HUES48 (cell line): ENCODE measurements at regions not wholly inside any gene's neighbourhood (a gene's known extent, or its start where the extent isn't known, plus 50 kb on each side); places are given as distances from the start of the nearest gene placed in this dataset.
"Not testable (repeated sequence)": the region's sequence is repeated elsewhere in the genome, so short reads cannot be mapped to it uniquely, and the experiment has no call there.

ENCODE experiments used
- H3K27ac ChIP-seq: one replicate; pipeline ENCODE4 v1.7.0; 2013; ENCODE audit warnings: low read depth, low read length, inconsistent platforms
- H3K27me3 ChIP-seq: 2 replicates; pipeline ENCODE4 v1.6.1; 2013; ENCODE audit warnings: mild to moderate bottlenecking, low read length; ENCODE audit not compliant: control insufficient read depth, insufficient read depth
- H3K36me3 ChIP-seq: 2 replicates; pipeline ENCODE4 v1.6.1; 2013; ENCODE audit warnings: low read length; ENCODE audit not compliant: control insufficient read depth, insufficient read depth
- H3K4me1 ChIP-seq: 2 replicates; pipeline ENCODE4 v1.6.1; 2013; ENCODE audit warnings: mild to moderate bottlenecking, low read length; ENCODE audit not compliant: control insufficient read depth, insufficient read depth
- H3K4me3 ChIP-seq: 2 replicates; pipeline ENCODE4 v1.5.1; 2013; ENCODE audit warnings: mild to moderate bottlenecking, low read depth, low read length
- H3K9ac ChIP-seq: 2 replicates; pipeline ENCODE4 v1.6.1; 2013; ENCODE audit warnings: mild to moderate bottlenecking, low read depth, low read length, moderate library complexity
- H3K9me3 ChIP-seq: 2 replicates; pipeline ENCODE4 v1.6.1; 2013; ENCODE audit warnings: low read length; ENCODE audit not compliant: control insufficient read depth, insufficient read depth

GRCh38 chr21:20443558-20444155, 554.6 kb upstream of the NCAM2 start:
- no peak overlapping the region for H3K27ac ChIP-seq
- no peaks in the 10 kb centered on the region for H3K4me1 ChIP-seq
- H3K9me3 ChIP-seq, result no peaks in the 10 kb centered on the region
- no peaks in the 10 kb centered on the region for H3K27me3 ChIP-seq
- H3K9ac ChIP-seq, result no peak overlapping the region
- no peak overlapping the region for H3K4me3 ChIP-seq
- no peaks in the 10 kb centered on the region for H3K36me3 ChIP-seq

- no peaks in the 10 kb centered on the region for H3K36me3 ChIP-seq
- H3K4me3 ChIP-seq, result no peak overlapping the region
- no peaks in the 10 kb centered on the region for H3K27me3 ChIP-seq
- no peaks in the 10 kb centered on the region for H3K4me1 ChIP-seq
- H3K9ac ChIP-seq, result no peak overlapping the region
- no peaks in the 10 kb centered on the region for H3K9me3 ChIP-seq
- H3K27ac ChIP-seq, result no peak overlapping the region
These were observed 552.2 kb upstream of the NCAM2 start for GRCh38 chr21:20445971-20446370.

GRCh38 chr21:20451046-20451445, 547.2 kb upstream of the NCAM2 start:
- Histone ChIP-seq H3K36me3 (no peaks in the 10 kb centered on the region), H3K9me3 (no peaks in the 10 kb centered on the region), H3K27ac (no peak overlapping the region), H3K9ac (no peak overlapping the region), H3K4me1 (peaks cover 4% of the 10 kb centered on the region; the same call in 1 of the 2 replicates), H3K27me3 (no peaks in the 10 kb centered on the region), H3K4me3 (no peak overlapping the region)

GRCh38 chr21:20452935-20453334, 545.3 kb upstream of the NCAM2 start:
- H3K27me3 ChIP-seq, result no peaks in the 10 kb centered on the region
- no peak overlapping the region for H3K4me3 ChIP-seq
- H3K9me3 ChIP-seq, result no peaks in the 10 kb centered on the region
- no peak overlapping the region for H3K9ac ChIP-seq
- no peak overlapping the region for H3K27ac ChIP-seq
- H3K4me1 ChIP-seq, result peaks cover 4% of the 10 kb centered on the region; the same call in 1 of the 2 replicates
- no peaks in the 10 kb centered on the region for H3K36me3 ChIP-seq

GRCh38 chr21:20459838-20460237, 538.4 kb upstream of the NCAM2 start:
- peaks cover 4% of the 10 kb centered on the region; the same call in 1 of the 2 replicates for H3K4me1 ChIP-seq
- no peak overlapping the region for H3K4me3 ChIP-seq
- H3K36me3 ChIP-seq, result no peaks in the 10 kb centered on the region
- no peaks in the 10 kb centered on the region for H3K9me3 ChIP-seq
- H3K27ac ChIP-seq, result no peak overlapping the region
- H3K27me3 ChIP-seq, result no peaks in the 10 kb centered on the region
- no peak overlapping the region for H3K9ac ChIP-seq

- Histone ChIP-seq H3K36me3 (no peaks in the 10 kb centered on the region), H3K27ac (no peak overlapping the region), H3K4me3 (no peak overlapping the region), H3K9ac (no peak overlapping the region), H3K4me1 (no peaks in the 10 kb centered on the region), H3K27me3 (no peaks in the 10 kb centered on the region), H3K9me3 (no peaks in the 10 kb centered on the region)
These were observed 534.8 kb upstream of the NCAM2 start for GRCh38 chr21:20463362-20463761.

- H3K27me3 ChIP-seq, result no peaks in the 10 kb centered on the region
These were observed 528.8 kb upstream of the NCAM2 start for GRCh38 chr21:20469361-20469760.

GRCh38 chr21:20486303-20486702, 511.9 kb upstream of the NCAM2 start:
- no peaks in the 10 kb centered on the region for H3K36me3 ChIP-seq
- no peak overlapping the region for H3K9ac ChIP-seq
- no peak overlapping the region for H3K27ac ChIP-seq
- H3K9me3 ChIP-seq, result peaks cover 8% of the 10 kb centered on the region
- H3K27me3 ChIP-seq, result no peaks in the 10 kb centered on the region
- peak overlapping the region; percentile 12; the same call in 1 of the 2 replicates for H3K4me3 ChIP-seq
- H3K4me1 ChIP-seq, result peaks cover 14% of the 10 kb centered on the region

More at GRCh38 chr21:20469361-20469760, 528.8 kb upstream of the NCAM2 start:
- H3K27ac ChIP-seq, result no peak overlapping the region
- no peak overlapping the region for H3K4me3 ChIP-seq
- no peaks in the 10 kb centered on the region for H3K36me3 ChIP-seq
- H3K4me1 ChIP-seq, result no peaks in the 10 kb centered on the region
- H3K9ac ChIP-seq, result no peak overlapping the region
- no peaks in the 10 kb centered on the region for H3K9me3 ChIP-seq

GRCh38 chr21:20502915-20503314, 495.3 kb upstream of the NCAM2 start:
- not testable (repeated sequence) for H3K36me3 ChIP-seq, H3K27me3 ChIP-seq, H3K9ac ChIP-seq, H3K4me3 ChIP-seq, H3K4me1 ChIP-seq, H3K27ac ChIP-seq
- peaks cover 19% of the 10 kb centered on the region for H3K9me3 ChIP-seq

- no peak overlapping the region for H3K9ac ChIP-seq
- H3K27ac ChIP-seq, result no peak overlapping the region
- no peak overlapping the region for H3K4me3 ChIP-seq
- H3K4me1 ChIP-seq, result no peaks in the 10 kb centered on the region
- H3K36me3 ChIP-seq, result no peaks in the 10 kb centered on the region
- peaks cover 17% of the 10 kb centered on the region for H3K9me3 ChIP-seq
- no peaks in the 10 kb centered on the region for H3K27me3 ChIP-seq
These were observed 490.4 kb upstream of the NCAM2 start for GRCh38 chr21:20507783-20508182.

- Histone ChIP-seq H3K9me3 (peaks cover 8% of the 10 kb centered on the region), H3K4me3 (no peak overlapping the region), H3K27ac (no peak overlapping the region), H3K4me1 (no peaks in the 10 kb centered on the region), H3K9ac (no peak overlapping the region), H3K36me3 (no peaks in the 10 kb centered on the region), H3K27me3 (no peaks in the 10 kb centered on the region)
These were observed 486.9 kb upstream of the NCAM2 start for GRCh38 chr21:20511216-20511880.
